KMS-11 (cell line): ENCODE measurements at regions not wholly inside any gene's neighbourhood (a gene's known extent, or its start where the extent isn't known, plus 50 kb on each side); places are given as distances from the start of the nearest gene placed in this dataset.

Experiments
- H2AFZ ChIP-seq: fragments of 200-600 bp; sonication (generic); 2 replicates; pipeline ENCODE4 v1.6.1; 2016; ENCODE audit warnings: antibody characterized with exemption, mixed run types, low read depth
- H3K27ac ChIP-seq: fragments of 200-600 bp; sonication (generic); 2 replicates; pipeline ENCODE4 v1.6.1; 2016; ENCODE audit warnings: mild to moderate bottlenecking, mixed run types
- H3K27me3 ChIP-seq: fragments of 200-600 bp; sonication (generic); 2 replicates; pipeline ENCODE4 v1.6.1; 2017; ENCODE audit warnings: mild to moderate bottlenecking, low read depth, mixed run types, moderate library complexity; ENCODE audit not compliant: insufficient read depth
- H3K36me3 ChIP-seq: fragments of 200-600 bp; sonication (generic); 2 replicates; pipeline ENCODE4 v1.6.1; 2017; ENCODE audit warnings: mild to moderate bottlenecking, mixed run types; ENCODE audit not compliant: insufficient read depth
- H3K4me1 ChIP-seq: fragments of 200-600 bp; sonication (generic); 2 replicates; pipeline ENCODE4 v1.6.1; 2016; ENCODE audit warnings: mild to moderate bottlenecking, low read depth, mixed run types; ENCODE audit not compliant: poor library complexity, severe bottlenecking
- H3K4me2 ChIP-seq: fragments of 200-600 bp; sonication (generic); 2 replicates; pipeline ENCODE4 v1.7.0; 2016; ENCODE audit warnings: mild to moderate bottlenecking, mixed run types
- H3K4me3 ChIP-seq: fragments of 200-600 bp; sonication (generic); IDR thresholded peaks from 2 replicates; pipeline ENCODE4 v1.6.1; 2017; ENCODE audit warnings: low read depth, low read length, mixed read lengths; ENCODE audit not compliant: insufficient read depth
- H3K79me2 ChIP-seq: fragments of 200-600 bp; sonication (generic); 2 replicates; pipeline ENCODE4 v1.6.1; 2016; ENCODE audit warnings: low read depth, mixed run types; ENCODE audit not compliant: insufficient read depth
- H3K9ac ChIP-seq: fragments of 200-600 bp; sonication (generic); 2 replicates; pipeline ENCODE4 v1.6.1; 2016; ENCODE audit warnings: mild to moderate bottlenecking, mixed run types
- H4K20me1 ChIP-seq: fragments of 200-600 bp; sonication (generic); 2 replicates; pipeline ENCODE4 v1.6.1; 2016; ENCODE audit warnings: mild to moderate bottlenecking, mixed run types; ENCODE audit not compliant: insufficient read depth
- CTCF ChIP-seq: fragments of 200-600 bp; sonication (generic); conservative IDR thresholded peaks from 2 replicates; pipeline ENCODE4 v1.6.1; 2017; ENCODE audit warnings: low read depth, mild to moderate bottlenecking, antibody characterized with exemption, low read length, moderate library complexity, mixed read lengths

GRCh38 chr6:129967427-129967826 is 51.0 kb upstream of the L3MBTL3 start:
- Histone ChIP-seq H2AFZ (no peak overlapping the region), H4K20me1 (no peaks in the 10 kb centered on the region), H3K4me2 (no peak overlapping the region), H3K27me3 (no peaks in the 10 kb centered on the region), H3K4me1 (no peaks in the 10 kb centered on the region), H3K4me3 (no peak overlapping the region), H3K27ac (no peak overlapping the region), H3K79me2 (no peaks in the 10 kb centered on the region), H3K9ac (no peak overlapping the region), H3K36me3 (no peaks in the 10 kb centered on the region)
- TF ChIP-seq CTCF = no peak

GRCh38 chr6:129966125-129966524 is 52.3 kb upstream of the L3MBTL3 start:
- Histone ChIP-seq H3K27ac (no peak overlapping the region), H3K79me2 (no peaks in the 10 kb centered on the region), H2AFZ (no peak overlapping the region), H3K9ac (no peak overlapping the region), H3K4me2 (no peak overlapping the region), H3K36me3 (no peaks in the 10 kb centered on the region), H3K4me1 (no peaks in the 10 kb centered on the region), H3K4me3 (no peak overlapping the region), H3K27me3 (no peaks in the 10 kb centered on the region), H4K20me1 (no peaks in the 10 kb centered on the region)
- TF ChIP-seq CTCF = no peak

GRCh38 chr6:129965096-129965495 is 53.3 kb upstream of the L3MBTL3 start:
- no peak for TF ChIP-seq CTCF
- Histone ChIP-seq H3K9ac (no peak overlapping the region), H3K36me3 (no peaks in the 10 kb centered on the region), H4K20me1 (no peaks in the 10 kb centered on the region), H3K27me3 (no peaks in the 10 kb centered on the region), H3K4me1 (no peaks in the 10 kb centered on the region), H3K4me2 (no peak overlapping the region), H3K4me3 (no peak overlapping the region), H2AFZ (no peak overlapping the region), H3K27ac (no peak overlapping the region), H3K79me2 (no peaks in the 10 kb centered on the region)

GRCh38 chr6:129959358-129959930 is 58.9 kb upstream of the L3MBTL3 start:
- Histone ChIP-seq H3K27ac (no peak overlapping the region), H4K20me1 (no peaks in the 10 kb centered on the region), H3K36me3 (no peaks in the 10 kb centered on the region), H2AFZ (no peak overlapping the region), H3K9ac (no peak overlapping the region), H3K4me1 (no peaks in the 10 kb centered on the region), H3K79me2 (no peaks in the 10 kb centered on the region), H3K4me3 (no peak overlapping the region), H3K4me2 (no peak overlapping the region), H3K27me3 (no peaks in the 10 kb centered on the region)
- no peak for TF ChIP-seq CTCF
